ENCODE measurements at regions not wholly inside any gene's neighbourhood (a gene's known extent, or its start where the extent isn't known, plus 50 kb on each side); places are given as distances from the start of the nearest gene placed in this dataset.

DNA sequence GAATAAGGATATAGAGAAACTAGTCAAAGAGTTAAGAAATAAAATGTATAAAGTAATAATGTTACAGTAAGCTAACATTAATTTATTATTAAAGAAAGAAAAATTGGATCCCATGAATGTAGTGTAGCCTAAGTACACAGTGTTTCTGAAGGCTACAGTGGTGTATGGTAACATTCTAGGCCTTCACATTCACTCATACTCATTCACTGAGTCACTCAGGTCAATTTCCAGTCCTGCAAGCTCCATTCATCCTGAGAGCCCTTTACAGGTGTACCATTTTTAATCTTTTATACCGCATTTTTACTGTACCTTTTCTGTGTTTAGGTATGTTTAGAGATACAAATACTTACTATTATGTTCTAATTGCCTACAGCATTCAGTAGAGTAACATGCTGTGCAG, 120.6 kb upstream of the AGA start (continued):
- TF ChIP-seq, protein P1, sequence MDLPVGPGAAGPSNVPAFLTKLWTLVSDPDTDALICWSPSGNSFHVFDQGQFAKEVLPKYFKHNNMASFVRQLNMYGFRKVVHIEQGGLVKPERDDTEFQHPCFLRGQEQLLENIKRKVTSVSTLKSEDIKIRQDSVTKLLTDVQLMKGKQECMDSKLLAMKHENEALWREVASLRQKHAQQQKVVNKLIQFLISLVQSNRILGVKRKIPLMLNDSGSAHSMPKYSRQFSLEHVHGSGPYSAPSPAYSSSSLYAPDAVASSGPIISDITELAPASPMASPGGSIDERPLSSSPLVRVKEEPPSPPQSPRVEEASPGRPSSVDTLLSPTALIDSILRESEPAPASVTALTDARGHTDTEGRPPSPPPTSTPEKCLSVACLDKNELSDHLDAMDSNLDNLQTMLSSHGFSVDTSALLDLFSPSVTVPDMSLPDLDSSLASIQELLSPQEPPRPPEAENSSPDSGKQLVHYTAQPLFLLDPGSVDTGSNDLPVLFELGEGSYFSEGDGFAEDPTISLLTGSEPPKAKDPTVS (IDR thresholded peaks at IDR 0.05; ENCODE audit: low read depth, low read length): no peak
- TF ChIP-seq MXI1 (IDR thresholded peaks at IDR 0.05; ENCODE audit: low read depth, low read length): no peak
- no peak for TF ChIP-seq TCF3 (IDR thresholded peaks at IDR 0.05; ENCODE audit: borderline replicate concordance, insufficient read depth, low read depth, low read length)
- no peak for TF ChIP-seq RAD51 (IDR thresholded peaks at IDR 0.05)
- TF ChIP-seq CREB1 (IDR thresholded peaks at IDR 0.05; ENCODE audit: low read depth): no peak
- no peak for TF ChIP-seq EED (IDR thresholded peaks at IDR 0.05; ENCODE audit: low read depth)
- no peak for TF ChIP-seq ZNF24 (IDR thresholded peaks at IDR 0.05)
- TF ChIP-seq, protein P2, sequence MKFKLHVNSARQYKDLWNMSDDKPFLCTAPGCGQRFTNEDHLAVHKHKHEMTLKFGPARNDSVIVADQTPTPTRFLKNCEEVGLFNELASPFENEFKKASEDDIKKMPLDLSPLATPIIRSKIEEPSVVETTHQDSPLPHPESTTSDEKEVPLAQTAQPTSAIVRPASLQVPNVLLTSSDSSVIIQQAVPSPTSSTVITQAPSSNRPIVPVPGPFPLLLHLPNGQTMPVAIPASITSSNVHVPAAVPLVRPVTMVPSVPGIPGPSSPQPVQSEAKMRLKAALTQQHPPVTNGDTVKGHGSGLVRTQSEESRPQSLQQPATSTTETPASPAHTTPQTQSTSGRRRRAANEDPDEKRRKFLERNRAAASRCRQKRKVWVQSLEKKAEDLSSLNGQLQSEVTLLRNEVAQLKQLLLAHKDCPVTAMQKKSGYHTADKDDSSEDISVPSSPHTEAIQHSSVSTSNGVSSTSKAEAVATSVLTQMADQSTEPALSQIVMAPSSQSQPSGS (IDR thresholded peaks at IDR 0.05; ENCODE audit: low read length): no peak
- no peak for TF ChIP-seq EGR1 (IDR thresholded peaks at IDR 0.05; ENCODE audit: borderline replicate concordance in 1 of 2, low read depth in 2 of 2, low read length in 2 of 2)
- TF ChIP-seq, protein P3, sequence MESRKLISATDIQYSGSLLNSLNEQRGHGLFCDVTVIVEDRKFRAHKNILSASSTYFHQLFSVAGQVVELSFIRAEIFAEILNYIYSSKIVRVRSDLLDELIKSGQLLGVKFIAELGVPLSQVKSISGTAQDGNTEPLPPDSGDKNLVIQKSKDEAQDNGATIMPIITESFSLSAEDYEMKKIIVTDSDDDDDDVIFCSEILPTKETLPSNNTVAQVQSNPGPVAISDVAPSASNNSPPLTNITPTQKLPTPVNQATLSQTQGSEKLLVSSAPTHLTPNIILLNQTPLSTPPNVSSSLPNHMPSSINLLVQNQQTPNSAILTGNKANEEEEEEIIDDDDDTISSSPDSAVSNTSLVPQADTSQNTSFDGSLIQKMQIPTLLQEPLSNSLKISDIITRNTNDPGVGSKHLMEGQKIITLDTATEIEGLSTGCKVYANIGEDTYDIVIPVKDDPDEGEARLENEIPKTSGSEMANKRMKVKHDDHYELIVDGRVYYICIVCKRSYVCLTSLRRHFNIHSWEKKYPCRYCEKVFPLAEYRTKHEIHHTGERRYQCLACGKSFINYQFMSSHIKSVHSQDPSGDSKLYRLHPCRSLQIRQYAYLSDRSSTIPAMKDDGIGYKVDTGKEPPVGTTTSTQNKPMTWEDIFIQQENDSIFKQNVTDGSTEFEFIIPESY (IDR thresholded peaks at IDR 0.05): no peak
- TF ChIP-seq CHD1 (IDR thresholded peaks at IDR 0.05; ENCODE audit: low read depth, low read length): no peak

All from GM12878 (cell line).